ENCODE measurements at regions not wholly inside any gene's neighbourhood (a gene's known extent, or its start where the extent isn't known, plus 50 kb on each side); places are given as distances from the start of the nearest gene placed in this dataset.
A peak's percentile ranks its signal among the peaks of the same experiment; 100 is the strongest.

DNA sequence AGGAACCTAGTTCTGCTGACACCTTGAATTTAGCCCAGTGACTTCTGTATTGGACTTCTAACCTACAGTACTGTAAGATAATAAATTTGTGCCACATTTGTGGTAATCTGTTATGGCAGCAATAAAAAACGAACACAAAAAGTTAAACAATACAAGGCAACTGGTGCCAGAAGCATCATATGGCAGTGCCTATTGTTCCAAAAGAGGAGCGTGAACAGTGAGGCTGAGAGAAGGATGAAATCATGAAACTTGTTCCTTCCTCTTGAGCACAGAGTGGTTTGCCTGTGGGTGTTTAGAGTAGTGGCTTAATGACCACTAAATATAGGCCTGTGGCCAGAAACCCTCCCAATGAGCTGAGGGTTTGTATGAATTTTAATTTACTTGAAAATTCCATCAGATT lies 69.7 kb upstream of the PGRMC2 start:
- DNase-seq (ENCODE audit: low read depth), result no peak
- TF ChIP-seq, protein P1, sequence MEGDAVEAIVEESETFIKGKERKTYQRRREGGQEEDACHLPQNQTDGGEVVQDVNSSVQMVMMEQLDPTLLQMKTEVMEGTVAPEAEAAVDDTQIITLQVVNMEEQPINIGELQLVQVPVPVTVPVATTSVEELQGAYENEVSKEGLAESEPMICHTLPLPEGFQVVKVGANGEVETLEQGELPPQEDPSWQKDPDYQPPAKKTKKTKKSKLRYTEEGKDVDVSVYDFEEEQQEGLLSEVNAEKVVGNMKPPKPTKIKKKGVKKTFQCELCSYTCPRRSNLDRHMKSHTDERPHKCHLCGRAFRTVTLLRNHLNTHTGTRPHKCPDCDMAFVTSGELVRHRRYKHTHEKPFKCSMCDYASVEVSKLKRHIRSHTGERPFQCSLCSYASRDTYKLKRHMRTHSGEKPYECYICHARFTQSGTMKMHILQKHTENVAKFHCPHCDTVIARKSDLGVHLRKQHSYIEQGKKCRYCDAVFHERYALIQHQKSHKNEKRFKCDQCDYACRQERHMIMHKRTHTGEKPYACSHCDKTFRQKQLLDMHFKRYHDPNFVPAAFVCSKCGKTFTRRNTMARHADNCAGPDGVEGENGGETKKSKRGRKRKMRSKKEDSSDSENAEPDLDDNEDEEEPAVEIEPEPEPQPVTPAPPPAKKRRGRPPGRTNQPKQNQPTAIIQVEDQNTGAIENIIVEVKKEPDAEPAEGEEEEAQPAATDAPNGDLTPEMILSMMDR (IDR thresholded peaks at IDR 0.05; ENCODE audit: insufficient read depth, low read depth, low read length), result no peak
- H3K4me3 ChIP-seq (ENCODE audit: low read depth, low read length), result no peak overlapping the region

DNA sequence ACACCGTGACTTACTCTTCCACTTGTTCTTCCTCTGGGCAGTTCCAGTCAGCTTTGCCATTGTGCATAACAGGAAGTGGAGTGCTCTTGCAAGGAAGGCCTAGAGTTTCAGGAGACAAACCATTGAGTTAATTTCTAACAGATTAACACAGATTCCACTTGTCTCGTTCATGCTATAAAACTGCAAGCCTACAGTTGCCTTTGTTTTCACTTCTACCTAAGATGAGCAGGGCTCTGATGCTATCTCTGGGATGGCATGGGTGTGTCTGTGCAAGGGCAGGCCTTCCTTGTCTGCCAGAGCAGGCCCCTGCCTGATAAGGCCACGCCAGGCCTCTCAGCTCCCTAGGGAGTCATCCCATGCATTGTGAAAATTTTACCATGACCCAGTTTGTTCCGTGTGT lies 67.7 kb upstream of the PGRMC2 start:
- DNase-seq (ENCODE audit: low read depth), result no peak
- H3K4me3 ChIP-seq (ENCODE audit: low read depth, low read length), result no peak overlapping the region

DNA sequence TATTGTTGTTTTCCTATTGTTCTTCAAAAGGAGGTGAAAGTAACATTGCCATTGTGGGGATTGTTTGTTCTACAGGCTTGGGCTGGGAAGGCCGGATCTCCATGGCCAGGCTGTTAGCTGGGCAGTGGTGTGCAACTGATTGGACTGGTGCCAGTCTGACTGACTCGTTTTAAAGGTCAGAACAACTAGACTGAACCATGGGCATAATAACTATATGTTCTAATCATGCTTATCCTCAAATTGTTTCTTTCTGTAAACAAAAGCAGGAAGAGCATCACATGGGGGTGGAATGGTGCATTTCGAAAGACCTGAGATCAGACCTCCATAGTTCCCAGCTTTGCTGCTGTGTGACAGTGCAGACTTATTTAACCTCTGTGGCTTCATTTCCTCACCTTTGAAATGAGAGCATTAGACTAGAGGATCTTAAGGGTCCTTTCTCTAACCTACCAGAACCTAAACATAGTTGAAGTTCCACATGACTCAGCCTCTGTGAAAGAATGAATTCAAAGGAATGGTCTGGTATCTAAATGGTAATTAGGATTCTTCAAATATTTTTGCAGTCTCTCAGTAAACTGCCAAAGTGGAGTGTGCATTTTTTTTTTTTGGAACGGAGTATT lies 66.7 kb upstream of the PGRMC2 start:
- TF ChIP-seq, protein P1 (IDR thresholded peaks at IDR 0.05; ENCODE audit: insufficient read depth, low read depth, low read length), result no peak
- peak; percentile 99 for DNase-seq (ENCODE audit: low read depth)
- H3K4me3 ChIP-seq (ENCODE audit: low read depth, low read length), result no peak overlapping the region

More for the DNA sequence above, 67.7 kb upstream of the PGRMC2 start:
- TF ChIP-seq, protein P1 (IDR thresholded peaks at IDR 0.05; ENCODE audit: insufficient read depth, low read depth, low read length), result no peak

DNA sequence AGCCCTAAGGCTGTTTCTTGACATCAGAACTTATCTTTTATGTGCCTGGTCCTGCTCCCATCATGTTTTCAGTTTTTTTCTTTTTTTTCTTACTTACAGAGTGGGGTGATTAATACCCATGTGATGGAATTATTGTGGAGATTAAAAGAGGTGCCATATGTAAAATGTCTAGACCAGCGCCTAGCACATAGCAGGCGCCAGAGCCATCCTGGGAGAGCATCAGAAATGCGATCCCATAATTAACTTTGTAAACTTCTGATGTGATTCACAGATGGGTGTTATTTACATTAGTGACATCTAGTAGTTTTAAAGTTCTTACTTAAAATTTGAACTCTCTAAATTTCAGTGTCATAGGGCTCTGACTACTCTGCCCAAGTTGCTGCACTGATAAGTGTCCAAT lies 66.2 kb upstream of the PGRMC2 start:
- peak; percentile 88 for DNase-seq (ENCODE audit: low read depth)
- TF ChIP-seq, protein P1 (IDR thresholded peaks at IDR 0.05; ENCODE audit: insufficient read depth, low read depth, low read length), result no peak
- H3K4me3 ChIP-seq (ENCODE audit: low read depth, low read length), result no peak overlapping the region

DNA sequence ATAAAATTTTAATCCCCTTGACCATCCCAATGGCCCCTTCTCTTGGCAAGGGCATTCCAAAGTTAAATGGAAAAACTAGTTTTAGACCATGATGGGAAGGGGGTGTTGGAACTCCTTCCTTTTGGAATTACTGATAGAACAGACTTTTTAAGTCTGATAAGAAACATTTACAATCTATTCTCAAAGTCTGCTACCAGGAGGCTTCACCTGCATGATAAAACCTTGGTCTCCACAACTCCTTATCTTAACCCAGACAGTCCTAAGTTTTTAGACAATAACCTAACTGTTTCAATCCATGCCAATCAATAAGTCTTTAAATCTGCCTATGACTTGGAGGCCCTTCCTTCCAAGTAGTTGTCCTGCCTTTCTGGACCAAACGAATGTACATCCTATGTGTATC lies 63.9 kb upstream of the PGRMC2 start:
- H3K4me3 ChIP-seq (ENCODE audit: low read depth, low read length), result no peak overlapping the region
- TF ChIP-seq, protein P1 (IDR thresholded peaks at IDR 0.05; ENCODE audit: insufficient read depth, low read depth, low read length), result no peak
- no peak for DNase-seq (ENCODE audit: low read depth)

DNA sequence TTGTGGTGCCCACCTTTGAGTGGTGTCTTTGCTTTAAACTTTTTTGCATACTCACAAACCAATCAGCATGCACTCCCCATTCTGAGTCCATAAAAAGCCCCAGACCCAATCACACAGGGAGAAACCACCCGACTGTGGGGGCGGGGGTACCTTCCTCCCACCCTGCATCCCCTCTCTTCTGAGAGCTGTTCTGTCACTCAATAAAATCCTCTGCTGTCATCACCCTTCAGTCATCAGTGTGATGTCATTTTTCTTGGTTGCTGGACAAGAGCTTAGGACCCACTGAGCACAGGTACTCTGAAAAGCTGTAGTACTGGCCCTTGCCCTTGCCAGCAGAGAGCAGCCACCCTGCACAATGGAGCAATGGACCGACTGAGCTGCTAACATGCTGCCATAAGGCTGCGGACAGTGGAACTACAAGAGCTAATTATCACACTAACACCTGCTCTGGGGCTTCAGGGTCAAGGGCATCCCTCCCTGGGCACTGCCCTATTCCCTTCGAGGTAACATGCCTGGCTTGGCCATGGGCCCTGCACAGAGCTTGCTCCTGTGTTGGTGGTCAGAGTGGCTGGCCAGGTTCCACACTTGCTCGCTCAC lies 62.9 kb upstream of the PGRMC2 start:
- no peak overlapping the region for H3K4me3 ChIP-seq (ENCODE audit: low read depth, low read length)
- DNase-seq (ENCODE audit: low read depth), result no peak
- TF ChIP-seq, protein P1 (IDR thresholded peaks at IDR 0.05; ENCODE audit: insufficient read depth, low read depth, low read length), result no peak

DNA sequence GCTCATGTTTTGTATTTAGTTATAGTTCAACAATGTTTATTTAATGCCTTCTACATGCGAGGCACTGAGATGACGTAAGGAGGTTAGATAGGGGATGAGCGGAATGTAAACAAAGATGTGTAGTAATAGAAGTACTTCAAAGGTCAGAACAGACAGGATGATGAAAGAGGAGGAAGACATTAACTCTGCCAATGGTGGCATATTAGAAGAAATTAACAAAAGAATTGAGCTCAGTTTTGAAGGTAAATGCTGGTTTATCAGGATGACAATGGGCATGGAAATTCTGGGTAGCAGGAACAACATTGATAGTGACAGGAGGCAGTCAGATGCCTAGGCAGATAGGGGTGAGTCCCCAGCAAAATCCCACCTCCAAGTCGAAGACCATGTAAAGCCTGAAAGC lies 62.3 kb upstream of the PGRMC2 start:
- H3K4me3 ChIP-seq (ENCODE audit: low read depth, low read length), result no peak overlapping the region
- TF ChIP-seq, protein P1 (IDR thresholded peaks at IDR 0.05; ENCODE audit: insufficient read depth, low read depth, low read length), result no peak
- peak; percentile 99 for DNase-seq (ENCODE audit: low read depth)
